SH-SY5Y (cell line): ENCODE measurements at regions not wholly inside any gene's neighbourhood (a gene's known extent, or its start where the extent isn't known, plus 50 kb on each side); places are given as distances from the start of the nearest gene placed in this dataset.

Experiments
- GATA2 ChIP-seq: IDR thresholded peaks from 2 replicates; pipeline ENCODE4 v1.6.1; 2011; ENCODE audit warnings: mild to moderate bottlenecking, low read depth, low read length
- GATA3 ChIP-seq: IDR thresholded peaks from 2 replicates; pipeline ENCODE4 v1.6.1; 2011; ENCODE audit warnings: low read depth, mild to moderate bottlenecking, low read length, moderate library complexity

GRCh38 chr2:37809525-37809924, 115.6 kb upstream of the RMDN2 start:
- no peak for TF ChIP-seq GATA3
- no peak for TF ChIP-seq GATA2
